Left kidney (tissue), 1 donor: ENCODE measurements at regions not wholly inside any gene's neighbourhood (a gene's known extent, or its start where the extent isn't known, plus 50 kb on each side); places are given as distances from the start of the nearest gene placed in this dataset.
"Not testable (repeated sequence)": the region's sequence is repeated elsewhere in the genome, so short reads cannot be mapped to it uniquely, and the experiment has no call there.

Source experiments
- DNase-seq: peaks from one replicate; pipeline ENCODE4 v3.0.0-alpha.2; 2013

- DNase-seq: no peak
Measured at GRCh38 chr4:15163284-15163645, 161.0 kb downstream of the CPEB2 start.

- DNase-seq: no peak
Measured at GRCh38 chr4:15164571-15164970, 162.3 kb downstream of the CPEB2 start.

- no peak for DNase-seq
Measured at GRCh38 chr4:15167743-15168142, 165.5 kb downstream of the CPEB2 start.

GRCh38 chr4:15168759-15169158, 166.5 kb downstream of the CPEB2 start:
- DNase-seq: no peak

- no peak for DNase-seq
Measured at GRCh38 chr4:15171725-15172124, 169.4 kb downstream of the CPEB2 start.

GRCh38 chr4:15173251-15173650, 171.0 kb downstream of the CPEB2 start:
- no peak for DNase-seq

- not testable (repeated sequence) for DNase-seq
Measured at GRCh38 chr4:15174168-15174567, 171.9 kb downstream of the CPEB2 start.

GRCh38 chr4:15179842-15180241, 177.6 kb downstream of the CPEB2 start:
- not testable (repeated sequence) for DNase-seq

GRCh38 chr4:15182600-15183220, 180.4 kb downstream of the CPEB2 start:
- DNase-seq: no peak

GRCh38 chr4:15186149-15186548, 183.9 kb downstream of the CPEB2 start:
- no peak for DNase-seq

- no peak for DNase-seq
Measured at GRCh38 chr4:15186806-15187205, 184.5 kb downstream of the CPEB2 start.

GRCh38 chr4:15188605-15189539, 186.6 kb downstream of the CPEB2 start:
- no peak for DNase-seq

- DNase-seq: no peak
Measured at GRCh38 chr4:15194520-15194919, 192.2 kb downstream of the CPEB2 start.

- no peak for DNase-seq
Measured at GRCh38 chr4:15197005-15197404, 194.7 kb downstream of the CPEB2 start.

GRCh38 chr4:15198070-15198727, 195.9 kb downstream of the CPEB2 start:
- DNase-seq: no peak

GRCh38 chr4:15201782-15202181, 199.5 kb downstream of the CPEB2 start:
- no peak for DNase-seq

- DNase-seq: no peak
Measured at GRCh38 chr4:15202481-15202880, 200.2 kb downstream of the CPEB2 start.

- not testable (repeated sequence) for DNase-seq
Measured at GRCh38 chr4:15206526-15206925, 204.2 kb downstream of the CPEB2 start.

- no peak for DNase-seq
Measured at GRCh38 chr4:15213302-15213970, 211.2 kb downstream of the CPEB2 start.

GRCh38 chr4:15215109-15215508, 212.7 kb upstream of the C1QTNF7 start:
- no peak for DNase-seq

- no peak for DNase-seq
Measured at GRCh38 chr4:15226203-15226602, 201.6 kb upstream of the C1QTNF7 start.
